HEK293 (cell line): ENCODE measurements at regions not wholly inside any gene's neighbourhood (a gene's known extent, or its start where the extent isn't known, plus 50 kb on each side); places are given as distances from the start of the nearest gene placed in this dataset.

Experiments used
- CTCF ChIA-PET: fragments of 350-600 bp; formaldehyde crosslinking; extraction: SDS; loops from one replicate; lab custom pipeline; 2021; ENCODE audit warnings: antibody characterized with exemption; lab: Yijun Ruan, JAX
- POLR2A ChIA-PET: fragments of 300-600 bp; formaldehyde crosslinking; extraction: SDS; loops from one replicate; lab custom pipeline; 2020; ENCODE audit warnings: antibody characterized with exemption, inconsistent platforms; lab: Yijun Ruan, JAX
- H3K27ac ChIP-seq: fragments of 200-500 bp; sonication (Bioruptor generic); 2 replicates; pipeline ENCODE4 v1.5.1; 2014; ENCODE audit warnings: low read depth, low read length, control low read depth, inconsistent platforms; ENCODE audit errors: extremely low read depth
- H3K36me3 ChIP-seq, 2 experiments: fragments of 200-500 bp in 1 of 2; sonication (Bioruptor generic) in 1 of 2; 1 replicate in 1 of 2; 2 replicates in 1 of 2; pipeline ENCODE4 v1.5.1; 2014 to 2017; ENCODE audit warnings: inconsistent platforms in 2 of 2, low read length in 2 of 2; ENCODE audit not compliant: control insufficient read depth in 2 of 2, insufficient read depth in 1 of 2
- H3K4me1 ChIP-seq: fragments of 200-500 bp; sonication (Bioruptor generic); 2 replicates; pipeline ENCODE4 v1.5.1; 2014; ENCODE audit warnings: mild to moderate bottlenecking, low read length, inconsistent platforms; ENCODE audit not compliant: control insufficient read depth, insufficient read depth
- H3K4me3 ChIP-seq: 2 replicates; pipeline ENCODE4 v1.5.1; 2011; ENCODE audit warnings: low read depth, mild to moderate bottlenecking, control low read depth, low read length, moderate library complexity
- H3K9me3 ChIP-seq: fragments of 200-500 bp; sonication (Bioruptor generic); 2 replicates; pipeline ENCODE4 v1.5.1; 2014; ENCODE audit warnings: low read depth, low read length, inconsistent platforms; ENCODE audit not compliant: control insufficient read depth, insufficient read depth
- MEIS1 ChIP-seq: sonication (generic); formaldehyde crosslinking; IDR thresholded peaks from 2 replicates; pipeline ENCODE4 v1.8.1; 2022; ENCODE audit warnings: missing genetic modification reagents, mild to moderate bottlenecking, borderline replicate concordance
- RBAK ChIP-seq: fragments of 450-650 bp; formaldehyde crosslinking; IDR thresholded peaks from 2 replicates; pipeline ENCODE4 v1.5.1; 2016; ENCODE audit warnings: missing biosample characterization, missing genetic modification characterization
- SETDB1 ChIP-seq: IDR thresholded peaks from one replicate; pipeline ENCODE4 v1.6.1; 2017; ENCODE audit warnings: mild to moderate bottlenecking, low read length, moderate library complexity, mixed read lengths; ENCODE audit not compliant: insufficient read length
- YY2 ChIP-seq: fragments of 450-650 bp; formaldehyde crosslinking; IDR thresholded peaks from 2 replicates; pipeline ENCODE4 v1.5.1; 2016; ENCODE audit warnings: missing biosample characterization, missing genetic modification characterization
- ZBTB20 ChIP-seq: fragments of 450-650 bp; formaldehyde crosslinking; IDR thresholded peaks from 2 replicates; pipeline ENCODE4 v1.5.1; 2016; ENCODE audit warnings: missing biosample characterization, missing genetic modification characterization
- ZBTB7A ChIP-seq: fragments of 450-650 bp; formaldehyde crosslinking; IDR thresholded peaks from 2 replicates; pipeline ENCODE4 v1.5.1; 2016; ENCODE audit warnings: low read depth, missing biosample characterization, missing genetic modification characterization
- ZNF10 ChIP-seq: fragments of 450-650 bp; formaldehyde crosslinking; IDR thresholded peaks from 2 replicates; pipeline ENCODE4 v1.5.1; 2017; ENCODE audit warnings: missing biosample characterization, missing genetic modification characterization
- ZNF114 ChIP-seq: fragments of 450-650 bp; formaldehyde crosslinking; IDR thresholded peaks from 2 replicates; pipeline ENCODE4 v1.5.0; 2017; ENCODE audit warnings: missing biosample characterization, missing genetic modification characterization
- ZNF121 ChIP-seq: fragments of 450-650 bp; formaldehyde crosslinking; IDR thresholded peaks from 2 replicates; pipeline ENCODE4 v1.5.1; 2016; ENCODE audit warnings: missing biosample characterization, missing genetic modification characterization
- ZNF23 ChIP-seq: fragments of 450-650 bp; formaldehyde crosslinking; IDR thresholded peaks from 2 replicates; pipeline ENCODE4 v1.5.1; 2016; ENCODE audit warnings: missing biosample characterization, missing genetic modification characterization, borderline replicate concordance
- ZNF248 ChIP-seq: fragments of 450-650 bp; formaldehyde crosslinking; IDR thresholded peaks from 2 replicates; pipeline ENCODE4 v1.5.1; 2017; ENCODE audit warnings: missing biosample characterization, missing genetic modification characterization
- ZNF266 ChIP-seq: fragments of 450-650 bp; formaldehyde crosslinking; IDR thresholded peaks from 2 replicates; pipeline ENCODE4 v1.5.1; 2016; ENCODE audit warnings: missing biosample characterization, missing genetic modification characterization, low read depth
- ZNF350 ChIP-seq: fragments of 450-650 bp; formaldehyde crosslinking; IDR thresholded peaks from 2 replicates; pipeline ENCODE4 v1.5.0; 2017; ENCODE audit warnings: missing biosample characterization, mild to moderate bottlenecking, missing genetic modification characterization
- ZNF366 ChIP-seq: fragments of 450-650 bp; formaldehyde crosslinking; conservative IDR thresholded peaks from 2 replicates; pipeline ENCODE4 v1.5.1; 2016; ENCODE audit warnings: missing biosample characterization, missing genetic modification characterization
- ZNF404 ChIP-seq: fragments of 450-650 bp; formaldehyde crosslinking; IDR thresholded peaks from 2 replicates; pipeline ENCODE4 v1.5.1; 2017; ENCODE audit warnings: missing biosample characterization, missing genetic modification characterization
- ZNF416 ChIP-seq: fragments of 450-650 bp; formaldehyde crosslinking; IDR thresholded peaks from 2 replicates; pipeline ENCODE4 v1.5.1; 2016; ENCODE audit warnings: missing biosample characterization, missing genetic modification characterization
- ZNF426 ChIP-seq: fragments of 450-650 bp; formaldehyde crosslinking; IDR thresholded peaks from 2 replicates; pipeline ENCODE4 v1.5.1; 2017; ENCODE audit warnings: missing biosample characterization, missing genetic modification characterization, mild to moderate bottlenecking, inconsistent platforms, moderate library complexity
- ZNF530 ChIP-seq: fragments of 450-650 bp; formaldehyde crosslinking; IDR thresholded peaks from 2 replicates; pipeline ENCODE4 v1.5.1; 2016; ENCODE audit warnings: low read depth, missing biosample characterization, missing genetic modification characterization
- ZNF555 ChIP-seq: fragments of 450-650 bp; formaldehyde crosslinking; conservative IDR thresholded peaks from 2 replicates; pipeline ENCODE4 v1.5.1; 2017; ENCODE audit warnings: missing biosample characterization, mild to moderate bottlenecking, missing genetic modification characterization, inconsistent platforms
- ZNF596 ChIP-seq: fragments of 450-650 bp; IDR thresholded peaks from 2 replicates; pipeline ENCODE4 v1.5.0; 2018; ENCODE audit warnings: missing biosample characterization, mild to moderate bottlenecking, missing genetic modification characterization, moderate library complexity
- ZNF600 ChIP-seq: fragments of 450-650 bp; formaldehyde crosslinking; IDR thresholded peaks from 2 replicates; pipeline ENCODE4 v1.5.1; 2016; ENCODE audit warnings: missing biosample characterization, missing genetic modification characterization
- ZNF626 ChIP-seq: fragments of 450-650 bp; sonication (Bioruptor Pico); formaldehyde crosslinking; IDR thresholded peaks from 2 replicates; pipeline ENCODE4 v1.5.1; 2018; ENCODE audit warnings: missing biosample characterization, missing genetic modification characterization, inconsistent platforms
- ZNF707 ChIP-seq: fragments of 450-650 bp; formaldehyde crosslinking; IDR thresholded peaks from 2 replicates; pipeline ENCODE4 v1.5.1; 2016; ENCODE audit warnings: missing biosample characterization, missing genetic modification characterization
- ZNF837 ChIP-seq: fragments of 450-650 bp; formaldehyde crosslinking; IDR thresholded peaks from 2 replicates; pipeline ENCODE4 v1.5.1; 2016; ENCODE audit warnings: missing biosample characterization, missing genetic modification characterization
- ZSCAN23 ChIP-seq: fragments of 450-650 bp; formaldehyde crosslinking; IDR thresholded peaks from 2 replicates; pipeline ENCODE4 v1.5.1; 2016; ENCODE audit warnings: missing biosample characterization, missing genetic modification characterization
- TF ChIP-seq, protein P1 (sequence below): fragments of 450-650 bp; formaldehyde crosslinking; IDR thresholded peaks from 2 replicates; pipeline ENCODE4 v1.5.1; 2016; ENCODE audit warnings: missing biosample characterization, missing genetic modification characterization
- TF ChIP-seq, protein P2 (sequence below): fragments of 450-650 bp; formaldehyde crosslinking; IDR thresholded peaks from 2 replicates; pipeline ENCODE4 v1.5.1; 2016; ENCODE audit warnings: missing biosample characterization, missing genetic modification characterization
- TF ChIP-seq, protein P3 (sequence below): fragments of 450-650 bp; formaldehyde crosslinking; IDR thresholded peaks from 2 replicates; pipeline ENCODE4 v1.5.1; 2016; ENCODE audit warnings: missing biosample characterization, missing genetic modification characterization
- TF ChIP-seq, protein P4 (sequence below): fragments of 450-650 bp; formaldehyde crosslinking; IDR thresholded peaks from 2 replicates; pipeline ENCODE4 v1.5.1; 2016; ENCODE audit warnings: missing biosample characterization, missing genetic modification characterization

DNA sequence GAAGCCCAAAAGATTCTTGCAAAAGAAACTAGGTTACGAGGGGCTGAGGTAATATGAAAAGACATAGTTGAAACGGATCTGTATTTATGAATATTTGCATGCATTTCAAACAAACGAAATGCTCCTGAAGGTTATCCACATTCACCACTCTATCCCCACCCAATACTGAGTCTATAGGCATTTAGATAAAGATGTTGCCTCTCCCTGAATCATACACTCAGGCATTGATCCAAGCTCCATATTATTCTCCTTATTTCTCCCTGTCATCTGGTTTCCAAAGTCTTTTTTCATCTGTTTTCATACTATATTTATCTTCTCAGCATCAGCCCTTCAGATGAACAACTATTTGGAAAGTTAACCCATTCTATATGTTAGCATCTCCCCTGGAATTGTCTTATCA, 492.5 kb upstream of the TGFBR2 start:
- Histone ChIP-seq H3K4me1 (no peaks in the 10 kb centered on the region), H3K9me3 (no peaks in the 10 kb centered on the region)
- CTCF ChIA-PET, result interaction anchor here (0.6 to 3.5 kb wide), 9 partner anchors 14 to 1274 kb away, joined by 3 to 30 read pairs (median 3); no protein-coding TSS in a partner anchor
- TF ChIP-seq ZNF600 (tag by site-specific recombination), result no peak
- TF ChIP-seq ZBTB20 (tag by site-specific recombination), result no peak
- TF ChIP-seq, protein P1, sequence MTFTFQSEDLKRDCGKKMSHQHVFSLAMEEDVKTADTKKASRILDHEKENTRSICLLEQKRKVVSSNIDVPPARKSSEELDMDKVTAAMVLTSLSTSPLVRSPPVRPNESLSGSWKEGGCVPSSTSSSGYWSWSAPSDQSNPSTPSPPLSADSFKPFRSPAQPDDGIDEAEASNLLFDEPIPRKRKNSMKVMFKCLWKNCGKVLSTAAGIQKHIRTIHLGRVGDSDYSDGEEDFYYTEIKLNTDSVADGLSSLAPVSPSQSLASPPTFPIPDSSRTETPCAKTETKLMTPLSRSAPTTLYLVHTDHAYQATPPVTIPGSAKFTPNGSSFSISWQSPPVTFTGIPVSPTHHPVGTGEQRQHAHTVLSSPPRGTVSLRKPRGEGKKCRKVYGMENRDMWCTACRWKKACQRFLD, result no peak
- no peak for TF ChIP-seq ZNF248
- TF ChIP-seq, protein P2, sequence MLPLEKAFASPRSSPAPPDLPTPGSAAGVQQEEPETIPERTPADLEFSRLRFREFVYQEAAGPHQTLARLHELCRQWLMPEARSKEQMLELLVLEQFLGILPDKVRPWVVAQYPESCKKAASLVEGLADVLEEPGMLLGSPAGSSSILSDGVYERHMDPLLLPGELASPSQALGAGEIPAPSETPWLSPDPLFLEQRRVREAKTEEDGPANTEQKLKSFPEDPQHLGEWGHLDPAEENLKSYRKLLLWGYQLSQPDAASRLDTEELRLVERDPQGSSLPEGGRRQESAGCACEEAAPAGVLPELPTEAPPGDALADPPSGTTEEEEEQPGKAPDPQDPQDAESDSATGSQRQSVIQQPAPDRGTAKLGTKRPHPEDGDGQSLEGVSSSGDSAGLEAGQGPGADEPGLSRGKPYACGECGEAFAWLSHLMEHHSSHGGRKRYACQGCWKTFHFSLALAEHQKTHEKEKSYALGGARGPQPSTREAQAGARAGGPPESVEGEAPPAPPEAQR (tag by site-specific recombination), result no peak
- TF ChIP-seq ZNF416 (tag by site-specific recombination), result no peak
- no peak for TF ChIP-seq ZNF626 (tag by site-specific recombination)
- TF ChIP-seq YY2 (tag by site-specific recombination), result no peak
- no peak for TF ChIP-seq ZNF837
- no peak for TF ChIP-seq ZNF266
- no peak for TF ChIP-seq ZNF10 (tag by site-specific recombination)
- no peak for TF ChIP-seq ZNF404
- TF ChIP-seq, protein P3, sequence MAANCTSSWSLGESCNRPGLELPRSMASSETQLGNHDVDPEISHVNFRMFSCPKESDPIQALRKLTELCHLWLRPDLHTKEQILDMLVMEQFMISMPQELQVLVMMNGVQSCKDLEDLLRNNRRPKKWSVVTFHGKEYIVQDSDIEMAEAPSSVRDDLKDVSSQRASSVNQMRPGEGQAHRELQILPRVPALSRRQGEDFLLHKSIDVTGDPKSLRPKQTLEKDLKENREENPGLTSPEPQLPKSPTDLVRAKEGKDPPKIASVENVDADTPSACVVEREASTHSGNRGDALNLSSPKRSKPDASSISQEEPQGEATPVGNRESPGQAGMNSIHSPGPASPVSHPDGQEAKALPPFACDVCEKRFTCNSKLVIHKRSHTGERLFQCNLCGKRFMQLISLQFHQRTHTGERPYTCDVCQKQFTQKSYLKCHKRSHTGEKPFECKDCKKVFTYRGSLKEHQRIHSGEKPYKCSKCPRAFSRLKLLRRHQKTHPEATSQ (tag by site-specific recombination), result no peak
- no peak for TF ChIP-seq ZNF530
- TF ChIP-seq ZNF121 (tag by site-specific recombination), result no peak
- TF ChIP-seq ZNF707, result no peak
- no peak for TF ChIP-seq SETDB1
- TF ChIP-seq, all 188 proteins: peak for 0
- POLR2A ChIA-PET, result no interaction called here
- no peak overlapping the region for H3K4me3 ChIP-seq
- H3K27ac ChIP-seq, result no peak overlapping the region
- no peaks in the 10 kb centered on the region for H3K36me3 ChIP-seq

DNA sequence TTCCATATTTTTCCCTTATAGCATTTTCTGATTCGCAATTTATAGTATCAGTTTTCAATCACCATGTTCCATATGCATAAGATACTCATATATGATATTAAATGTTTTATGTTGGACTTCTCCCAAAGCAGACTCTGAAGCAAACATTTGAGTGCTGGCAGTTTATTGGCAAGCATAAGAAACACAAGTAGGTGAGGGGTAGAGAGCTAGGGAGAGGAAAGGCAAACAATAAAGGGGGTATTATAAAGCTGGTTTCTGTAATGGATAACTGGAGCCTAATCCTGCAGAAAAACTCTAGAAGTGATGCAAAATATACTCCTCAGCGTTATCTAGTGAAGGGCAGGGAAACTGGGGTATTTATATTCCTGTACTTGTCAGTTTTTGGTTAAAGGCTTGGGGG, 491.5 kb upstream of the TGFBR2 start:
- CTCF ChIA-PET, result interaction anchor here (3.0 kb wide), 1 partner anchor 72 kb away, joined by 9 read pairs; no protein-coding TSS in a partner anchor
- Histone ChIP-seq H3K36me3 (no peaks in the 10 kb centered on the region), H3K4me1 (no peaks in the 10 kb centered on the region), H3K9me3 (no peaks in the 10 kb centered on the region), H3K4me3 (no peak overlapping the region), H3K27ac (no peak overlapping the region)
- POLR2A ChIA-PET, result no interaction called here
- TF ChIP-seq ZNF366 (tag by site-specific recombination) (no peak), ZSCAN23 (tag by site-specific recombination) (no peak), ZBTB7A (no peak), ZNF596 (no peak)

DNA sequence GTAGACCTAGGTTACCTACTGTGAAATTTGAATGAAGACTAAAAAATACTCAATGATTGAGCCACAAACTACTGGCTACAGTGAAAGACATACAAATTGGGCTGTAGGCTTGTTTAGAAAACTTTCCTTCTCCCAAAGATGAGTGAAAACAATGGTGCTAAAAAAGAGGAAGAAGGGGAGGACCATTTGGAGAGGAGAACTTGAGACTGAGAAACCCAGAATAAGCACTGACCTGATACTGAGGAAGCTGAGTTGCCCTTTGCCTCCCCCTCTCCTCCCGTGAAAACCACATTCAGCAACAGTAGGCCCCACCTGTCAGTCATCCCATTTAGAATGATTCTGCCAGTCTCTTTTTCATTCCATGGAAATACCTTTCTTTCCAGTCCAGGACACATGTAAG, 484.0 kb upstream of the TGFBR2 start:
- Histone ChIP-seq H3K27ac (no peak overlapping the region), H3K9me3 (no peaks in the 10 kb centered on the region), H3K4me3 (no peak overlapping the region), H3K4me1 (no peaks in the 10 kb centered on the region), H3K36me3 (no peaks in the 10 kb centered on the region)
- ChIA-PET CTCF (interaction anchor here (0.6 kb wide), 1 partner anchor 629 kb away, joined by 3 read pairs; no protein-coding TSS in a partner anchor), POLR2A (no interaction called here)
- TF ChIP-seq RBAK (tag by site-specific recombination), result no peak
- no peak for TF ChIP-seq ZNF350 (tag by site-specific recombination)
- TF ChIP-seq MEIS1 (CRISPR knock-in tag), result no peak
- TF ChIP-seq, protein P4, sequence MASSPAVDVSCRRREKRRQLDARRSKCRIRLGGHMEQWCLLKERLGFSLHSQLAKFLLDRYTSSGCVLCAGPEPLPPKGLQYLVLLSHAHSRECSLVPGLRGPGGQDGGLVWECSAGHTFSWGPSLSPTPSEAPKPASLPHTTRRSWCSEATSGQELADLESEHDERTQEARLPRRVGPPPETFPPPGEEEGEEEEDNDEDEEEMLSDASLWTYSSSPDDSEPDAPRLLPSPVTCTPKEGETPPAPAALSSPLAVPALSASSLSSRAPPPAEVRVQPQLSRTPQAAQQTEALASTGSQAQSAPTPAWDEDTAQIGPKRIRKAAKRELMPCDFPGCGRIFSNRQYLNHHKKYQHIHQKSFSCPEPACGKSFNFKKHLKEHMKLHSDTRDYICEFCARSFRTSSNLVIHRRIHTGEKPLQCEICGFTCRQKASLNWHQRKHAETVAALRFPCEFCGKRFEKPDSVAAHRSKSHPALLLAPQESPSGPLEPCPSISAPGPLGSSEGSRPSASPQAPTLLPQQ (tag by site-specific recombination), result no peak
- no peak for TF ChIP-seq ZNF426 (tag by site-specific recombination)
- TF ChIP-seq ZNF366 (tag by site-specific recombination), result no peak
- no peak for TF ChIP-seq ZNF555 (tag by site-specific recombination)
- no peak for TF ChIP-seq ZNF23 (tag by site-specific recombination)
- no peak for TF ChIP-seq ZNF114
